SK-N-SH (cell line): ENCODE measurements at regions not wholly inside any gene's neighbourhood (a gene's known extent, or its start where the extent isn't known, plus 50 kb on each side); places are given as distances from the start of the nearest gene placed in this dataset.
"Not testable (repeated sequence)": the region's sequence is repeated elsewhere in the genome, so short reads cannot be mapped to it uniquely, and the experiment has no call there.

Experiments used
- CTCF ChIA-PET: fragments of 300-600, 350-600 bp; formaldehyde crosslinking; extraction: SDS; loops from one replicate; lab custom pipeline; 2021; lab: Yijun Ruan, JAX
- POLR2A ChIA-PET: fragments of 350-600 bp; sonication (Branson Sonifier 250); formaldehyde crosslinking; extraction: SDS; loops from one replicate; lab custom pipeline; 2020; ENCODE audit warnings: antibody characterized with exemption, inconsistent platforms; lab: Yijun Ruan, JAX
- DNase-seq: peaks from one replicate; pipeline ENCODE4 v3.0.0; 2012
- H2AFZ ChIP-seq: fragments of 200-600 bp; sonication (generic); 2 replicates; pipeline ENCODE4 v1.8.1; 2016; ENCODE audit warnings: antibody characterized with exemption, mild to moderate bottlenecking, low read depth
- H3F3A ChIP-seq: fragments of 200-600 bp; sonication (generic); replicated peaks from 2 replicates; pipeline ENCODE3; 2016; ENCODE audit warnings: antibody characterized with exemption, mild to moderate bottlenecking; ENCODE audit not compliant: insufficient read depth
- H3K27ac ChIP-seq, 2 experiments: fragments of 200-500 bp in 1 of 2; fragments of 200-600 bp in 1 of 2; sonication (Bioruptor generic) in 1 of 2; sonication (generic), shearing (Covaris generic) in 1 of 2; 2 replicates each; pipeline versions ENCODE4 v1.5.1 to v1.6.1; 2014 to 2016; ENCODE audit warnings: low read depth in 2 of 2, inconsistent platforms in 1 of 2, low read length in 1 of 2, mild to moderate bottlenecking in 1 of 2, mixed read lengths in 1 of 2
- H3K27me3 ChIP-seq: fragments of 200-600 bp; sonication (generic), shearing (Covaris generic); 2 replicates; pipeline ENCODE4 v1.6.1; 2016; ENCODE audit warnings: mixed run types; ENCODE audit not compliant: insufficient read depth
- H3K36me3 ChIP-seq, 2 experiments: fragments of 200-500 bp in 1 of 2; fragments of 200-600 bp in 1 of 2; sonication (Bioruptor generic) in 1 of 2; sonication (generic) in 1 of 2; replicated peaks in 1 of 2; 2 replicates each; pipeline versions ENCODE3 to v1.5.1; 2014 to 2016; ENCODE audit warnings: low read length in 1 of 2, mild to moderate bottlenecking in 1 of 2; ENCODE audit not compliant: insufficient read depth in 2 of 2, control insufficient read depth in 1 of 2
- H3K4me1 ChIP-seq, 2 experiments: fragments of 200-500 bp in 1 of 2; fragments of 200-600 bp in 1 of 2; sonication (Bioruptor generic) in 1 of 2; sonication (generic), shearing (Covaris generic) in 1 of 2; 2 replicates each; pipeline versions ENCODE4 v1.5.1 to v1.6.1; 2014 to 2016; ENCODE audit warnings: low read depth in 1 of 2, low read length in 1 of 2, mixed run types in 1 of 2; ENCODE audit not compliant: insufficient read depth in 2 of 2, control insufficient read depth in 1 of 2
- H3K4me2 ChIP-seq: fragments of 200-600 bp; sonication (generic), shearing (Covaris generic); 2 replicates; pipeline ENCODE4 v1.6.1; 2017; ENCODE audit warnings: mixed run types
- H3K4me3 ChIP-seq, 2 experiments: fragments of 200-500 bp in 1 of 2; fragments of 200-600 bp in 1 of 2; sonication (Bioruptor generic) in 1 of 2; sonication (generic), shearing (Covaris generic) in 1 of 2; 2 replicates each; pipeline versions ENCODE4 v1.5.1 to v1.8.1; 2014 to 2016; ENCODE audit warnings: low read depth in 2 of 2, inconsistent platforms in 1 of 2, low read length in 1 of 2, mild to moderate bottlenecking in 1 of 2, mixed read lengths in 1 of 2, moderate library complexity in 1 of 2
- H3K79me2 ChIP-seq: fragments of 200-600 bp; sonication (generic); 2 replicates; pipeline ENCODE4 v1.8.1; 2017; ENCODE audit warnings: mild to moderate bottlenecking; ENCODE audit not compliant: insufficient read depth
- H3K9ac ChIP-seq: fragments of 200-600 bp; sonication (generic); 2 replicates; pipeline ENCODE4 v1.6.1; 2017; ENCODE audit warnings: mixed run types
- H3K9me2 ChIP-seq: fragments of 200-600 bp; sonication (generic); 2 replicates; pipeline ENCODE4 v1.6.1; 2017; ENCODE audit warnings: mixed run types
- H3K9me3 ChIP-seq: fragments of 200-600 bp; sonication (generic); 2 replicates; pipeline ENCODE4 v1.6.1; 2017; ENCODE audit warnings: mixed run types, mild to moderate bottlenecking, moderate library complexity
- H4K20me1 ChIP-seq: fragments of 200-600 bp; sonication (generic); 2 replicates; pipeline ENCODE4 v1.6.1; 2017; ENCODE audit warnings: mild to moderate bottlenecking, mixed run types; ENCODE audit not compliant: insufficient read depth
- EP300 ChIP-seq, 2 experiments: IDR thresholded peaks; 2 replicates each; pipeline versions ENCODE4 v1.4.0 to v1.6.1; 2012; ENCODE audit warnings: borderline replicate concordance in 1 of 2, low read depth in 1 of 2, low read length in 1 of 2
- EZH2phosphoT487 ChIP-seq: fragments of 200-600 bp; sonication (generic); IDR thresholded peaks from 2 replicates; pipeline ENCODE4 v1.6.1; 2017; ENCODE audit warnings: low read depth, mixed run types, mild to moderate bottlenecking, antibody characterized with exemption, moderate library complexity, borderline replicate concordance
- FOXJ3 ChIP-seq: sonication (generic); formaldehyde crosslinking; IDR thresholded peaks from 2 replicates; pipeline ENCODE4 v1.5.1; 2020; ENCODE audit warnings: mild to moderate bottlenecking, missing genetic modification reagents
- FOXM1 ChIP-seq: IDR thresholded peaks from 2 replicates; pipeline ENCODE4 v1.4.0; 2012; ENCODE audit warnings: low read depth, mild to moderate bottlenecking
- IRF3 ChIP-seq: fragments of 150-350 bp; IDR thresholded peaks from 2 replicates; pipeline ENCODE4 v1.6.1; 2016; ENCODE audit warnings: mild to moderate bottlenecking, low read depth, low read length
- POLR2AphosphoS5 ChIP-seq: IDR thresholded peaks from 2 replicates; pipeline ENCODE4 v1.6.1; 2012; ENCODE audit warnings: low read depth, low read length
- REST ChIP-seq: IDR thresholded peaks from 2 replicates; pipeline ENCODE4 v1.6.1; 2012; ENCODE audit warnings: mild to moderate bottlenecking, low read depth, low read length, moderate library complexity
- RFX5 ChIP-seq: IDR thresholded peaks from 2 replicates; pipeline ENCODE4 v1.6.1; 2012; ENCODE audit warnings: mild to moderate bottlenecking, improper control_type of control experiment, low read length
- SMC3 ChIP-seq: IDR thresholded peaks from 2 replicates; pipeline ENCODE4 v1.6.1; 2012; ENCODE audit warnings: low read depth, low read length, improper control_type of control experiment
- TCF12 ChIP-seq: IDR thresholded peaks from 2 replicates; pipeline ENCODE4 v1.4.0; 2012
- YY1 ChIP-seq: IDR thresholded peaks from 2 replicates; pipeline ENCODE4 v1.4.0; 2012; ENCODE audit warnings: low read depth, mild to moderate bottlenecking
- WGBS: methylation state at CpG from one replicate; pipeline ENCODE4 v1.1.6; 2017; ENCODE audit warnings: low lambda C conversion rate; 5-methylcytosine and 5-hydroxymethylcytosine counted together
- TF ChIP-seq, protein P1 (sequence below): IDR thresholded peaks from 2 replicates; pipeline ENCODE4 v1.4.0; 2012; ENCODE audit warnings: low read depth, borderline replicate concordance

DNA sequence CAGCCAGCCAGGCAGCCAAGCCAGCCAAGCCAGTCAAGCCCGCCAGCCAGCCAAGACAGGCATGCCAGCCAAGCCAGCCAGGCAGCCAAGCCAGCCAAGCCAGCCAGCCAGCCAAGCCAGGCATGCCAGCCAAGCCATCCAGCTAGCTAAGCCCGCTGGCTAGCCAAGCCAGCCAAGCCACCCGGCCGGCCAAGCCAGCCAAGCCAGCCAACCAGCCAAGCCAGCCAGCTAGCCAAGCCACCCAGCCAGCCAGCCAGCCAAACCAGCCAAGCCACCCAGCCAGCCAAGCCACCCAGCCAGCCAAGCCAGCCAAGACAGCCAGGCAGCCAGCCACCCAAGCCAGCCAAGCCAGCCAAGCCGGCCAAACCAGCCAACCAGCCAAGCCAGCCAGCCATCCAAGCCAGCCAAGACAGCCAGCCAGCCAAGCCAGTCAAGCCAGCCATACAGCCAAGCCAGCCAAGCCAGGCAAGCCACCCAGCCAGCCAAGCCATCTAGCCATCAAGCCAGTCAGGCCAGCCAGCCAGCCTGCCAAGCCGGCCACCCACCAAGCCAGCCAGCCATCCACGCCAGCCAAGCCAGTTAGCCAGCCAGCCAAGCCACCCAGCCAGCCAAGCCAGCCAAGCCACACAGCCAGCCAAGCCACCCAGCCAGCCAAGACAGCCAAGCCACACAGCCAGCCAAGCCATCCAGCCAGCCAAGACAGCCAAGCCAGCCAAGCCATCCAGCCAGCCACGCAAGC lies 349.2 kb upstream of the PLGLB2 start:
- DNase-seq, H4K20me1 ChIP-seq, H3K79me2 ChIP-seq, H3K4me1 ChIP-seq, H3K9me3 ChIP-seq, H3K36me3 ChIP-seq, H3K27ac ChIP-seq, H3F3A ChIP-seq, H3K27me3 ChIP-seq, CTCF ChIA-PET, H3K4me3 ChIP-seq, H3K9me2 ChIP-seq, H2AFZ ChIP-seq, H3K4me2 ChIP-seq, H3K9ac ChIP-seq, POLR2A ChIA-PET: not testable (repeated sequence)
- WGBS, result 55% methylated on average over 5 of the region's 8 CpGs

DNA sequence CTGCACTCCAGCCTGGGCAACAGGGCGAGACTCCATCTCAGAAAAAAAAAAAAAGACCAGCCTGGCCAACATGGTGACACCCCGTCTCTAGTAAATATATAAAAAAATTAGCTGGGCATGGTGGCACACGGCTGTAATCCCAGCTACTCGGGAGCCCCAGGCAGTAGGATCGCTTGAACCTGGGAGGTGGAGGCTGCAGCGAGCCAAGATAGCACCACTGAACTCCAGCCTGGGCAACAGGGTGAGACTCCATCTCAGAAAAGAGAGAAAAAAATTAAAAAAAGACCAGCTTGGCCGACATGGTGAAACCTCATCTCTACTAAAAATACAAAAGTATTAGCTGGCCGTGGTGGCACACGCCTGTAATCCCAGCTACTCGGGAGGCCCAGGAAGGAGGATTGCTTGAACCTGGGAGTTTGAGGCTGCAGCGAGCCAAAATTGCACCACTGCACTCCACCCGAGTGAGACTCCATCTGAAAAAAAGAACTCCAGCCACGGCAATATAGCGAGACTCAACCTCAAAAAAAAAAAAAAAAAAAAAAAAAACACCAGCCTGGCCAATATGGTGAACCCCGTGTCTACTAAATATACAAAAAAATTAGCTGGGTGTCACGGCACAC lies 346.1 kb upstream of the PLGLB2 start:
- no peaks in the 10 kb centered on the region for H3K27me3 ChIP-seq
- no peak overlapping the region for H3K9ac ChIP-seq
- H3K4me3 ChIP-seq, result no peak overlapping the region
- CTCF ChIA-PET, result no interaction called here
- no peaks in the 10 kb centered on the region for H3K9me2 ChIP-seq
- POLR2A ChIA-PET, result no interaction called here
- no peaks in the 10 kb centered on the region for H3K9me3 ChIP-seq
- H3K36me3 ChIP-seq, result no peaks in the 10 kb centered on the region
- DNase-seq, result no peak
- H3F3A ChIP-seq, result no peaks in the 10 kb centered on the region
- no peak overlapping the region for H2AFZ ChIP-seq
- no peaks in the 10 kb centered on the region for H3K4me1 ChIP-seq
- no peaks in the 10 kb centered on the region for H4K20me1 ChIP-seq
- WGBS, result 72% methylated on average over 16 of the region's 16 CpGs
- H3K79me2 ChIP-seq, result no peaks in the 10 kb centered on the region
- H3K4me2 ChIP-seq, result no peak overlapping the region
- no peak for TF ChIP-seq REST
- TF ChIP-seq FOXJ3 (CRISPR knock-in tag), result no peak
- no peak for TF ChIP-seq TCF12
- TF ChIP-seq FOXM1, result no peak
- no peak for TF ChIP-seq EZH2phosphoT487
- H3K27ac ChIP-seq, result no peak overlapping the region

DNA sequence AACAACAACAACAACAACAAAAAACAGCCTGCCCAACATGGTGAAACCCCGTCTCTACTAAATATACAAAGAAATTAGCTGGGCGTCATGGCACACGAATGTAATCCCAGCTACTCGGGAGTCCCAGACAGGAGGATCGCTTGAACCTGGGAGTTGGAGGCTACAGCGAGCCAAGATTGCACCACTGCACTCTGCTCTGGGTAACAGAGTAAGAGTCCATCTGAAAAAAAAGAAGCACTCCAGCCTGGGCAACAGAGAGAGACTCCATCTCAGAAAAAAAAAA lies 344.1 kb upstream of the PLGLB2 start:
- H3K36me3 ChIP-seq, result no peaks in the 10 kb centered on the region
- 79% methylated on average over 6 of the region's 6 CpGs for whole genome bisulfite sequencing
- no peak overlapping the region for H3K4me2 ChIP-seq
- no peaks in the 10 kb centered on the region for H3K79me2 ChIP-seq
- H3K9me3 ChIP-seq, result no peaks in the 10 kb centered on the region
- no peak overlapping the region for H2AFZ ChIP-seq
- DNase-seq, result no peak
- H3K27me3 ChIP-seq, result no peaks in the 10 kb centered on the region
- H3F3A ChIP-seq, result no peaks in the 10 kb centered on the region
- H4K20me1 ChIP-seq, result no peaks in the 10 kb centered on the region
- no peak overlapping the region for H3K27ac ChIP-seq
- H3K9me2 ChIP-seq, result no peaks in the 10 kb centered on the region
- H3K9ac ChIP-seq, result no peak overlapping the region
- no peaks in the 10 kb centered on the region for H3K4me1 ChIP-seq
- CTCF ChIA-PET, result no interaction called here
- TF ChIP-seq, protein P1, sequence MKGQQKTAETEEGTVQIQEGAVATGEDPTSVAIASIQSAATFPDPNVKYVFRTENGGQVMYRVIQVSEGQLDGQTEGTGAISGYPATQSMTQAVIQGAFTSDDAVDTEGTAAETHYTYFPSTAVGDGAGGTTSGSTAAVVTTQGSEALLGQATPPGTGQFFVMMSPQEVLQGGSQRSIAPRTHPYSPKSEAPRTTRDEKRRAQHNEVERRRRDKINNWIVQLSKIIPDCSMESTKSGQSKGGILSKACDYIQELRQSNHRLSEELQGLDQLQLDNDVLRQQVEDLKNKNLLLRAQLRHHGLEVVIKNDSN, result no peak
- no peak for TF ChIP-seq RFX5
- no peak for TF ChIP-seq EP300 (IDR thresholded peaks at IDR 0.05; ENCODE audit: borderline replicate concordance in 1 of 2, low read depth in 1 of 2, low read length in 1 of 2)
- TF ChIP-seq POLR2AphosphoS5, result no peak
- TF ChIP-seq YY1, result no peak
- no peak for TF ChIP-seq IRF3
- no peak for TF ChIP-seq SMC3
- no peak overlapping the region for H3K4me3 ChIP-seq
- POLR2A ChIA-PET, result no interaction called here
